IMR-90 (cell line): ENCODE measurements at regions not wholly inside any gene's neighbourhood (a gene's known extent, or its start where the extent isn't known, plus 50 kb on each side); places are given as distances from the start of the nearest gene placed in this dataset.

Experiments used
- ATAC-seq: fragments of 200-7000 bp; cut with Tn5 transposase; 2 replicates; pipeline ENCODE4 v1.9.1; 2020; ENCODE audit warnings: low read depth, mild to moderate bottlenecking, moderate library complexity
- BruUV-seq: library from RNA; stranded (reverse); fragments of 400-500 nt; replicated peaks from 2 replicates; lab custom pipeline; 2021; lab: Mats Ljungman, UMichigan
- CTCF ChIA-PET: fragments of 300-600 bp; formaldehyde crosslinking; extraction: SDS; loops from one replicate; lab custom pipeline; 2021; ENCODE audit warnings: antibody characterized with exemption; lab: Yijun Ruan, JAX
- POLR2A ChIA-PET: fragments of 300-600 bp; sonication (Branson Sonifier 250); formaldehyde crosslinking; loops from one replicate; lab custom pipeline; 2022; ENCODE audit warnings: antibody characterized with exemption; ENCODE audit not compliant: unreplicated experiment; lab: Charles Lee
- DNase-seq: peaks from one replicate; pipeline ENCODE4 v3.0.0; 2013
- H2AFZ ChIP-seq: replicated peaks from 2 replicates; pipeline ENCODE3; 2013; ENCODE audit warnings: low read length, mild to moderate bottlenecking; ENCODE audit not compliant: poor library complexity
- H2AK5ac ChIP-seq: 2 replicates; pipeline ENCODE4 v1.6.1; 2013; ENCODE audit warnings: low read depth, low read length, inconsistent platforms
- H2AK9ac ChIP-seq: replicated peaks from 2 replicates; pipeline ENCODE3; 2013; ENCODE audit warnings: mild to moderate bottlenecking, low read depth, low read length, moderate library complexity; ENCODE audit not compliant: poor library complexity
- H2BK120ac ChIP-seq: 2 replicates; pipeline ENCODE4 v1.6.1; 2013; ENCODE audit warnings: low read depth, low read length, inconsistent platforms
- H2BK15ac ChIP-seq: 3 replicates; pipeline ENCODE4 v1.6.1; 2013; ENCODE audit warnings: low read depth, low read length, inconsistent platforms
- H2BK20ac ChIP-seq: 2 replicates; pipeline ENCODE4 v1.6.1; 2013; ENCODE audit warnings: low read depth, mild to moderate bottlenecking, inconsistent platforms, low read length, moderate library complexity
- H2BK5ac ChIP-seq: 2 replicates; pipeline ENCODE4 v1.6.1; 2013; ENCODE audit warnings: mild to moderate bottlenecking, low read depth, low read length, inconsistent platforms; ENCODE audit not compliant: poor library complexity, severe bottlenecking
- H3K14ac ChIP-seq: replicated peaks from 2 replicates; pipeline ENCODE4 v1.6.1; 2013; ENCODE audit warnings: low read depth, low read length, inconsistent platforms
- H3K18ac ChIP-seq: 2 replicates; pipeline ENCODE4 v1.6.1; 2013; ENCODE audit warnings: low read depth, low read length, control low read depth
- H3K23ac ChIP-seq: 2 replicates; pipeline ENCODE4 v1.6.1; 2013; ENCODE audit warnings: low read depth, low read length, inconsistent platforms
- H3K27ac ChIP-seq: 2 replicates; pipeline ENCODE4 v1.5.1; 2013; ENCODE audit warnings: mild to moderate bottlenecking, control low read depth, low read length; ENCODE audit not compliant: insufficient read depth
- H3K27me3 ChIP-seq: 2 replicates; pipeline ENCODE4 v1.6.1; 2013; ENCODE audit warnings: low read length; ENCODE audit not compliant: control insufficient read depth, insufficient read depth
- H3K36me3 ChIP-seq: 2 replicates; pipeline ENCODE4 v1.6.1; 2013; ENCODE audit warnings: low read length, mixed read lengths; ENCODE audit not compliant: control insufficient read depth, insufficient read depth
- H3K4ac ChIP-seq: 2 replicates; pipeline ENCODE4 v1.6.1; 2013; ENCODE audit warnings: low read depth, low read length, inconsistent platforms
- H3K4me1 ChIP-seq: 2 replicates; pipeline ENCODE4 v1.6.1; 2013; ENCODE audit warnings: low read length, mixed read lengths; ENCODE audit not compliant: control insufficient read depth, insufficient read depth
- H3K4me2 ChIP-seq: 2 replicates; pipeline ENCODE4 v1.6.1; 2013; ENCODE audit warnings: low read depth, mild to moderate bottlenecking, control low read depth, low read length, moderate library complexity
- H3K4me3 ChIP-seq: 2 replicates; pipeline ENCODE4 v1.5.1; 2013; ENCODE audit warnings: low read depth, mild to moderate bottlenecking, control low read depth, low read length, moderate library complexity; ENCODE audit not compliant: insufficient read depth
- H3K56ac ChIP-seq: 2 replicates; pipeline ENCODE4 v1.6.1; 2013; ENCODE audit warnings: low read length, inconsistent platforms; ENCODE audit not compliant: insufficient read depth; ENCODE audit errors: extremely low read depth
- H3K79me1 ChIP-seq, 2 experiments: 2 replicates each; pipeline ENCODE4 v1.6.1; 2013; ENCODE audit warnings: low read length in 2 of 2, inconsistent platforms in 1 of 2, low read depth in 1 of 2
- H3K9ac ChIP-seq: 2 replicates; pipeline ENCODE4 v1.6.1; 2013; ENCODE audit warnings: low read depth, low read length, control low read depth
- H3K9me1 ChIP-seq: 2 replicates; pipeline ENCODE4 v1.6.1; 2013; ENCODE audit warnings: low read length, inconsistent platforms; ENCODE audit not compliant: insufficient read depth
- H3K9me3 ChIP-seq: 2 replicates; pipeline ENCODE4 v1.6.1; 2013; ENCODE audit warnings: low read length; ENCODE audit not compliant: control insufficient read depth, insufficient read depth
- H4K20me1 ChIP-seq: 2 replicates; pipeline ENCODE4 v1.6.1; 2013; ENCODE audit warnings: low read length, inconsistent platforms; ENCODE audit not compliant: insufficient read depth
- H4K5ac ChIP-seq: 2 replicates; pipeline ENCODE4 v1.6.1; 2013; ENCODE audit warnings: mild to moderate bottlenecking, low read depth, low read length, control low read depth
- H4K8ac ChIP-seq, 2 experiments: 2 replicates each; pipeline ENCODE4 v1.6.1; 2013; ENCODE audit warnings: low read depth in 2 of 2, low read length in 2 of 2, control low read depth in 1 of 2, inconsistent platforms in 1 of 2
- H4K91ac ChIP-seq: 2 replicates; pipeline ENCODE4 v1.6.1; 2013; ENCODE audit warnings: low read depth, low read length, inconsistent platforms; ENCODE audit not compliant: insufficient read depth
- BHLHE40 ChIP-seq: fragments of 150-350 bp; IDR thresholded peaks from 2 replicates; pipeline ENCODE4 v1.6.1; 2016; ENCODE audit warnings: mild to moderate bottlenecking, low read depth, low read length
- CEBPB ChIP-seq: IDR thresholded peaks from 2 replicates; pipeline ENCODE4 v1.6.1; 2012; ENCODE audit warnings: low read depth, low read length, improper control_type of control experiment
- CTCF ChIP-seq: conservative IDR thresholded peaks from 2 replicates; pipeline ENCODE4 v1.5.1; 2012; ENCODE audit warnings: mild to moderate bottlenecking, low read depth, low read length, improper control_type of control experiment
- FOS ChIP-seq: fragments of 150-350 bp; IDR thresholded peaks from 2 replicates; pipeline ENCODE4 v1.6.1; 2016; ENCODE audit warnings: low read depth, low read length
- MAFK ChIP-seq: IDR thresholded peaks from 2 replicates; pipeline ENCODE4 v1.6.1; 2012; ENCODE audit warnings: low read depth, low read length, improper control_type of control experiment
- MXI1 ChIP-seq: IDR thresholded peaks from 2 replicates; pipeline ENCODE4 v1.6.1; 2012; ENCODE audit warnings: low read depth, mild to moderate bottlenecking, low read length, moderate library complexity, borderline replicate concordance
- POLR2A ChIP-seq: IDR thresholded peaks from 2 replicates; pipeline ENCODE4 v1.6.1; 2012; ENCODE audit warnings: mild to moderate bottlenecking, low read depth, low read length
- RAD21 ChIP-seq: IDR thresholded peaks from 2 replicates; pipeline ENCODE4 v1.6.1; 2012; ENCODE audit warnings: low read length, improper control_type of control experiment
- RFX5 ChIP-seq: IDR thresholded peaks from 2 replicates; pipeline ENCODE4 v1.8.0; 2012; ENCODE audit warnings: low read depth, mild to moderate bottlenecking, low read length, moderate library complexity
- SMC3 ChIP-seq: fragments of 150-350 bp; IDR thresholded peaks from 2 replicates; pipeline ENCODE4 v1.6.1; 2016; ENCODE audit warnings: low read depth, mild to moderate bottlenecking, antibody characterized with exemption, low read length, moderate library complexity
- USF2 ChIP-seq: fragments of 150-350 bp; IDR thresholded peaks from 2 replicates; pipeline ENCODE4 v1.6.1; 2017; ENCODE audit warnings: mild to moderate bottlenecking, antibody characterized with exemption, low read length, low read depth
- WGBS, 2 experiments: methylation state at CpG; one replicate each; pipeline versions ENCODE4 v1.1.5 to v1.1.7; 2013; ENCODE audit warnings: missing lambda C conversion rate in 2 of 2; ENCODE audit not compliant: insufficient read length in 1 of 2; ENCODE audit errors: extremely low coverage in 2 of 2; 5-methylcytosine and 5-hydroxymethylcytosine counted together
- dilution Hi-C: fragments of 300-500 bp; cut with HindIII; formaldehyde crosslinking; loops from one replicate; pipeline ENCODE4 v1.14.3; 2018; ENCODE audit warnings: low sequenced_read_pairs; ENCODE audit not compliant: unreplicated experiment
- in situ Hi-C: fragments of 300-500 bp; cut with MboI; formaldehyde crosslinking; loops from 3 replicates; pipeline ENCODE4 v1.14.3; 2019; ENCODE audit warnings: low sequenced_read_pairs, inconsistent platforms, mixed read lengths
- intact Hi-C: fragments of 100-400 bp; cut with micrococcal nuclease; formaldehyde crosslinking; loops from 2 replicates; pipeline ENCODE4 v1.10.0; 2022

- TF ChIP-seq MAFK (no peak), SMC3 (peak; percentile 25; the same call in 1 of the 2 replicates), CEBPB (peak; percentile 9; the same call in 1 of the 2 replicates), BHLHE40 (peak; percentile 61), RFX5 (no peak), FOS (peak; percentile 88), POLR2A (no peak), USF2 (no peak), CTCF (no peak), RAD21 (no peak), MXI1 (no peak)
- peak overlapping the region; percentile 29 for H2AFZ ChIP-seq
- in situ Hi-C loops = loop anchor here (10.0 kb wide), 1 partner anchor 408 kb away; the partner anchor contains the start of gene SOCS2
Observed at GRCh38 chr12:93982771-93983315, 165.5 kb upstream of the PLXNC1 start.

More at GRCh38 chr12:93982771-93983315, 165.5 kb upstream of the PLXNC1 start:
- ChIA-PET POLR2A (no interaction called here), CTCF (interaction anchor here (1.0 to 1.5 kb wide), 2 partner anchors 8 to 216 kb away, joined by 3 to 5 read pairs; no protein-coding TSS in a partner anchor)
- Histone ChIP-seq H3K4me2 (peak overlapping the region; percentile 61), H3K9ac (no peak overlapping the region), H3K18ac (0 out of 2 replicates have a peak overlapping the region, but pooled peaks have one; percentile 3), H4K91ac (no peak overlapping the region), H3K9me1 (peaks cover 3% of the 10 kb centered on the region; the same call in 1 of the 2 replicates), H3K27ac (no peak overlapping the region), H2AK9ac (no peak overlapping the region), H3K23ac (peak overlapping the region; percentile 36; the same call in 1 of the 2 replicates), H3K27me3 (no peaks in the 10 kb centered on the region), H2AK5ac (no peak overlapping the region), H3K4me3 (no peak overlapping the region), H2BK20ac (peak overlapping the region; percentile 25; the same call in 1 of the 2 replicates), H3K56ac (no peak overlapping the region), H3K4ac (peak overlapping the region; percentile 10; the same call in 1 of the 2 replicates), H2BK5ac (no peak overlapping the region), H3K9me3 (no peaks in the 10 kb centered on the region), H3K14ac (peak overlapping the region; percentile 58; the same call in 1 of the 2 replicates), H2BK120ac (peak overlapping the region; percentile 52; the same call in 1 of the 2 replicates), H3K79me1 (no peaks in the 10 kb centered on the region), H3K36me3 (no peaks in the 10 kb centered on the region), H2BK15ac (no peak overlapping the region), H3K4me1 (peaks cover 15% of the 10 kb centered on the region), H4K20me1 (no peaks in the 10 kb centered on the region), H4K8ac (no peak overlapping the region), H4K5ac (peak overlapping the region; percentile 27; the same call in 1 of the 2 replicates)
- ATAC-seq (peak; percentile 90), DNase-seq (peak; percentile 93)
- intact Hi-C loops (no loop called here), dilution Hi-C loops (no loop called here)
- BruUV-seq = no TSS peak
- WGBS, 2 experiments = 36% methylated on average over 5 of the region's 9 CpGs; no CpG with 5 or more reads in 1 of the 2 experiments
